Caco-2 (cell line): ENCODE measurements at regions not wholly inside any gene's neighbourhood (a gene's known extent, or its start where the extent isn't known, plus 50 kb on each side); places are given as distances from the start of the nearest gene placed in this dataset.

ENCODE experiments used
- BruUV-seq: library from RNA; stranded (reverse); fragments of 400-500 nt; replicated peaks from 2 replicates; lab custom pipeline; 2021; lab: Mats Ljungman, UMichigan
- CTCF ChIA-PET: fragments of 300-600 bp; sonication (Branson Sonifier 250); formaldehyde crosslinking; loops from one replicate; lab custom pipeline; 2022; ENCODE audit warnings: antibody characterized with exemption; lab: Charles Lee
- POLR2A ChIA-PET: fragments of 300-600 bp; sonication (Branson Sonifier 250); formaldehyde crosslinking; loops from one replicate; lab custom pipeline; 2022; ENCODE audit warnings: antibody characterized with exemption; lab: Charles Lee
- DNase-seq, 2 experiments: peaks; one replicate each; pipeline versions ENCODE4 v3.0.0 to v3.0.0-alpha.2; 2020 to 2022
- H3K27me3 ChIP-seq: replicated peaks from 2 replicates; pipeline ENCODE4 v1.6.0; 2011; ENCODE audit warnings: low read length; ENCODE audit not compliant: control insufficient read depth, insufficient read depth
- H3K36me3 ChIP-seq: 2 replicates; pipeline ENCODE4 v1.5.1; 2011; ENCODE audit warnings: low read length; ENCODE audit not compliant: control insufficient read depth, insufficient read depth
- H3K4me1 ChIP-seq: fragments of 250-450 bp; sonication (Bioruptor Pico); 2 replicates; pipeline ENCODE4 v1.5.1; 2020; ENCODE audit warnings: mild to moderate bottlenecking
- H3K4me3 ChIP-seq: 2 replicates; pipeline ENCODE4 v1.5.1; 2011; ENCODE audit warnings: low read depth, mild to moderate bottlenecking, control low read depth, low read length
- H3K9me3 ChIP-seq: fragments of 250-450 bp; sonication (Bioruptor Pico); 2 replicates; pipeline ENCODE4 v1.5.1; 2020; ENCODE audit warnings: mild to moderate bottlenecking, moderate library complexity
- H3K27ac Mint-ChIP-seq: one replicate; pipeline ENCODE4 v1.8.0; 2022; ENCODE audit warnings: mixed read lengths; ENCODE audit not compliant: unreplicated experiment
- H3K27me3 Mint-ChIP-seq: one replicate; pipeline ENCODE4 v1.8.0; 2022; ENCODE audit warnings: mixed read lengths; ENCODE audit not compliant: insufficient read depth, unreplicated experiment
- H3K36me3 Mint-ChIP-seq: one replicate; pipeline ENCODE4 v1.8.0; 2022; ENCODE audit warnings: mild to moderate bottlenecking, mixed read lengths; ENCODE audit not compliant: insufficient read depth, unreplicated experiment
- H3K4me1 Mint-ChIP-seq: one replicate; pipeline ENCODE4 v1.8.0; 2022; ENCODE audit warnings: low read depth, mixed read lengths; ENCODE audit not compliant: unreplicated experiment
- H3K4me3 Mint-ChIP-seq: one replicate; pipeline ENCODE4 v1.8.0; 2022; ENCODE audit warnings: mild to moderate bottlenecking, moderate library complexity, mixed read lengths; ENCODE audit not compliant: unreplicated experiment
- H3K9me3 Mint-ChIP-seq: one replicate; pipeline ENCODE4 v1.8.0; 2022; ENCODE audit warnings: mixed read lengths; ENCODE audit not compliant: unreplicated experiment
- CTCF ChIP-seq, 2 experiments: fragments of 200-600 bp in 1 of 2; IDR thresholded peaks; 1 replicate in 1 of 2; 2 replicates in 1 of 2; pipeline versions ENCODE4 v1.5.1 to v1.8.0; 2011 to 2022; ENCODE audit warnings: antibody characterized with exemption in 1 of 2, control low read depth in 1 of 2, inconsistent platforms in 1 of 2, low read depth in 1 of 2, low read length in 1 of 2, mild to moderate bottlenecking in 1 of 2, moderate library complexity in 1 of 2; ENCODE audit not compliant: insufficient read depth in 1 of 2, severe bottlenecking in 1 of 2, unreplicated experiment in 1 of 2
- intact Hi-C: fragments of 100-400 bp; cut with micrococcal nuclease; formaldehyde crosslinking; loops from one replicate; pipeline ENCODE4 v1.10.0; 2022; ENCODE audit not compliant: unreplicated experiment

- H3K4me1 Mint-ChIP-seq: peaks cover 37% of the 10 kb centered on the region
- Histone ChIP-seq H3K36me3 (no peaks in the 10 kb centered on the region; the same call in 1 of the 2 replicates), H3K9me3 (no peaks in the 10 kb centered on the region), H3K4me3 (no peak overlapping the region), H3K4me1 (peaks cover 16% of the 10 kb centered on the region), H3K27me3 (no peaks in the 10 kb centered on the region)
- ChIA-PET POLR2A (no interaction called here), CTCF (no interaction called here)
- no peak for DNase-seq
- BruUV-seq: no TSS peak
- no peak overlapping the region for H3K27ac Mint-ChIP-seq
- peaks cover 14% of the 10 kb centered on the region for H3K9me3 Mint-ChIP-seq
- intact Hi-C loops: no loop called here
- H3K27me3 Mint-ChIP-seq: no peaks in the 10 kb centered on the region
- H3K4me3 Mint-ChIP-seq: no peak overlapping the region
- peaks cover 5% of the 10 kb centered on the region for H3K36me3 Mint-ChIP-seq
- no peak for TF ChIP-seq CTCF (IDR thresholded peaks at IDR 0.05; ENCODE audit: insufficient read depth in 1 of 2, low read depth in 1 of 2, low read length in 1 of 2, severe bottlenecking in 1 of 2, unreplicated experiment in 1 of 2)
These were observed 630.3 kb downstream of the RPS29 start for GRCh38 chr14:48955857-48956256.

GRCh38 chr14:48954446-48954845 lies 631.7 kb downstream of the RPS29 start:
- no peak overlapping the region for H3K27ac Mint-ChIP-seq
- intact Hi-C loops: no loop called here
- H3K36me3 Mint-ChIP-seq: peaks cover 5% of the 10 kb centered on the region
- CTCF ChIA-PET: no interaction called here
- H3K4me3 Mint-ChIP-seq: no peak overlapping the region
- Histone ChIP-seq H3K4me1 (peaks cover 19% of the 10 kb centered on the region), H3K4me3 (no peak overlapping the region), H3K9me3 (0 out of 2 replicates have a peak, but pooled peaks cover 3% of the 10 kb centered on the region), H3K36me3 (no peaks in the 10 kb centered on the region; the same call in 1 of the 2 replicates), H3K27me3 (no peaks in the 10 kb centered on the region)
- DNase-seq: no peak
- BruUV-seq: no TSS peak
- POLR2A ChIA-PET: no interaction called here
- peaks cover 23% of the 10 kb centered on the region for H3K9me3 Mint-ChIP-seq
- no peak for TF ChIP-seq CTCF (IDR thresholded peaks at IDR 0.05; ENCODE audit: insufficient read depth in 1 of 2, low read depth in 1 of 2, low read length in 1 of 2, severe bottlenecking in 1 of 2, unreplicated experiment in 1 of 2)
- H3K27me3 Mint-ChIP-seq: no peaks in the 10 kb centered on the region
- peaks cover 36% of the 10 kb centered on the region for H3K4me1 Mint-ChIP-seq

- no peak overlapping the region for H3K27ac Mint-ChIP-seq
- no TSS peak for BruUV-seq
- CTCF ChIA-PET: no interaction called here
These were observed 641.4 kb downstream of the RPS29 start for GRCh38 chr14:48944809-48945208.

More at GRCh38 chr14:48944809-48945208, 641.4 kb downstream of the RPS29 start:
- no peak for DNase-seq
- Histone ChIP-seq H3K4me1 (0 out of 2 replicates have a peak, but pooled peaks cover 8% of the 10 kb centered on the region), H3K36me3 (no peaks in the 10 kb centered on the region), H3K9me3 (no peaks in the 10 kb centered on the region), H3K27me3 (no peaks in the 10 kb centered on the region), H3K4me3 (no peak overlapping the region)
- no peaks in the 10 kb centered on the region for H3K27me3 Mint-ChIP-seq
- TF ChIP-seq CTCF (IDR thresholded peaks at IDR 0.05; ENCODE audit: insufficient read depth in 1 of 2, low read depth in 1 of 2, low read length in 1 of 2, severe bottlenecking in 1 of 2, unreplicated experiment in 1 of 2): no peak
- no peaks in the 10 kb centered on the region for H3K36me3 Mint-ChIP-seq
- H3K4me3 Mint-ChIP-seq: no peak overlapping the region
- intact Hi-C loops: no loop called here
- POLR2A ChIA-PET: no interaction called here
- H3K9me3 Mint-ChIP-seq: peaks cover 2% of the 10 kb centered on the region
- peaks cover 1% of the 10 kb centered on the region for H3K4me1 Mint-ChIP-seq
